ENCODE measurements at regions not wholly inside any gene's neighbourhood (a gene's known extent, or its start where the extent isn't known, plus 50 kb on each side); places are given as distances from the start of the nearest gene placed in this dataset.

DNA sequence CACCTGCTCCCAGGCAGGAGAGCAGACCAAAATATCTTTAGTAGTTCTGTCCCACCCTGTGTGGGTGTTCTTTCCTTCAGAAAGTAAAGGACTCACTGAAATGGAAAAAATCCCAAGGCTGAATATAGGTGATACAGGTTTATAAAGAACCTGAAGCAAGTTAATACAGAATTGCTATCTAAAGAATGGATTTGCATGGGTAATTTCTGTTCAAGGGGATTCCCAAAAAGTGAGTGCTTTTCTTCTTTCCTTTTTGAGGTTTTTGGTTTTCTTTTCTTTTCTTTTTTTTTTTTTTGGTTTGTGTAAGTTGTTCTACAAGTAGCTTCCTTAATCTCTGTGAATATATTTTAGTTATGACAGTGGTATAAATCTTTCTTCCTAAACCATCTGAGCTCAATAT is 560.7 kb upstream of the BOD1L1 start:
- TF ChIP-seq EZH2 (optimal IDR thresholded peaks at IDR 0.05; ENCODE audit: low read depth, low read length) = no peak
- TF ChIP-seq EZH2phosphoT487 (IDR thresholded peaks at IDR 0.05; ENCODE audit: low read length) = no peak
- TF ChIP-seq, protein P1, sequence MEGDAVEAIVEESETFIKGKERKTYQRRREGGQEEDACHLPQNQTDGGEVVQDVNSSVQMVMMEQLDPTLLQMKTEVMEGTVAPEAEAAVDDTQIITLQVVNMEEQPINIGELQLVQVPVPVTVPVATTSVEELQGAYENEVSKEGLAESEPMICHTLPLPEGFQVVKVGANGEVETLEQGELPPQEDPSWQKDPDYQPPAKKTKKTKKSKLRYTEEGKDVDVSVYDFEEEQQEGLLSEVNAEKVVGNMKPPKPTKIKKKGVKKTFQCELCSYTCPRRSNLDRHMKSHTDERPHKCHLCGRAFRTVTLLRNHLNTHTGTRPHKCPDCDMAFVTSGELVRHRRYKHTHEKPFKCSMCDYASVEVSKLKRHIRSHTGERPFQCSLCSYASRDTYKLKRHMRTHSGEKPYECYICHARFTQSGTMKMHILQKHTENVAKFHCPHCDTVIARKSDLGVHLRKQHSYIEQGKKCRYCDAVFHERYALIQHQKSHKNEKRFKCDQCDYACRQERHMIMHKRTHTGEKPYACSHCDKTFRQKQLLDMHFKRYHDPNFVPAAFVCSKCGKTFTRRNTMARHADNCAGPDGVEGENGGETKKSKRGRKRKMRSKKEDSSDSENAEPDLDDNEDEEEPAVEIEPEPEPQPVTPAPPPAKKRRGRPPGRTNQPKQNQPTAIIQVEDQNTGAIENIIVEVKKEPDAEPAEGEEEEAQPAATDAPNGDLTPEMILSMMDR (IDR thresholded peaks at IDR 0.05; ENCODE audit: low read length) = no peak

DNA sequence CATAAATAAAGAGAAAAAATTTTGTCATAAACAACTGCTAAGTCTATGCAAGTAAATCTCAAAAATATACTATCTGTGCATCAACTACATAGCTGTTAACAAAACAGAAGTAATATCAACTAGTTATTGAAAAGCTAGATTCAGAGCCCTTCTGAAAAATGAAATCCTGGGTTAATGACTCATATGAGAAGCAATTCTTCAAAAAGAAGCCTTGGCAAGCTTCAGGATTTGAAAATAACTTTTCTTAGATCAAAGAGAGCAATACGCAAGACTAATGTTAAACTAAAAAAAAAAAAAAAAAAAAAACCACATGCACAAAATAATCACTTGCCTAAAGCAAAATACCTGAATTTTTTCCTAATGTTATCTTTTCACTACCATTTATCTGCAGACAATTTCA is 566.1 kb upstream of the BOD1L1 start:
- H3K9me3 ChIP-seq (replicated peaks; ENCODE audit: insufficient read depth, low read length) = no peaks in the 10 kb centered on the region

More for the DNA sequence above, 560.7 kb upstream of the BOD1L1 start:
- Histone ChIP-seq H3K9ac (ENCODE audit: low read length) (no peak overlapping the region), H4K20me1 (ENCODE audit: insufficient read depth, low read length) (no peaks in the 10 kb centered on the region), H3K9me2 (replicated peaks; ENCODE audit: insufficient read depth, low read length) (no peaks in the 10 kb centered on the region), H3K36me3 (replicated peaks; ENCODE audit: insufficient read depth, low read length) (no peaks in the 10 kb centered on the region), H3K27me3 (replicated peaks; ENCODE audit: insufficient read depth, low read length) (no peaks in the 10 kb centered on the region), H3K79me2 (ENCODE audit: low read length) (no peaks in the 10 kb centered on the region), H2AFZ (ENCODE audit: low read length) (no peak overlapping the region), H3F3A (ENCODE audit: insufficient read depth, low read length) (no peaks in the 10 kb centered on the region), H3K4me2 (ENCODE audit: low read depth, low read length) (no peak overlapping the region; the same call in 1 of the 2 replicates), H3K27ac (ENCODE audit: low read length) (no peak overlapping the region), H3K4me3 (ENCODE audit: low read length) (no peak overlapping the region), H3K9me3 (replicated peaks; ENCODE audit: insufficient read depth, low read length) (no peaks in the 10 kb centered on the region), H3K4me1 (ENCODE audit: low read length) (peaks cover 8% of the 10 kb centered on the region)
- no peak for DNase-seq

DNA sequence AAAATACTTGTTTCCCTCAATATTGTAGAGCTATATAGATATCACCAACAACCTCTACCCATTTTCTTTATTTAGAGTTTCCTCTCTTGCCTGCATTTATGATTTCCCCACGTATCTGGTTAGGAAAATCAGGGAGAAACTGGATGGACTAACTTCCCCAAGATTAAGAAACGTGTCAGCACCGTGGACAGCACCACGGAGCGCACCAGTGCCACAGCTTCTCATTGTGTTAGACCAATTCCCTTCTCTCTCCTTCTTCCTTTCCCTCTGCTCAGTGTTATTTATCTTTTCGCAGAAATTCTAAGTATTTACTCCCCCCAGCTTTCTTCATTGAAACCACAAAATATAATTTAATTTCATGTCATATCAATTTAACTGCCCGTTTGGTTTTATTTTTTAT is 568.6 kb upstream of the BOD1L1 start:
- H3K36me3 ChIP-seq (replicated peaks; ENCODE audit: insufficient read depth, low read length) = no peaks in the 10 kb centered on the region
- no peak overlapping the region for H2AFZ ChIP-seq (ENCODE audit: low read length)
- TF ChIP-seq EZH2phosphoT487 (IDR thresholded peaks at IDR 0.05; ENCODE audit: low read length) = no peak
- no peak for TF ChIP-seq EZH2 (optimal IDR thresholded peaks at IDR 0.05; ENCODE audit: low read depth, low read length)
- TF ChIP-seq, protein P1 (IDR thresholded peaks at IDR 0.05; ENCODE audit: low read length) = no peak
- no peak overlapping the region for H3K27ac ChIP-seq (ENCODE audit: low read length)
- no peak overlapping the region for H3K4me2 ChIP-seq (ENCODE audit: low read depth, low read length)
- H3K27me3 ChIP-seq (replicated peaks; ENCODE audit: insufficient read depth, low read length) = no peaks in the 10 kb centered on the region
- H3K4me3 ChIP-seq (ENCODE audit: low read length) = no peak overlapping the region
- no peaks in the 10 kb centered on the region for H4K20me1 ChIP-seq (ENCODE audit: insufficient read depth, low read length)
- no peaks in the 10 kb centered on the region for H3K9me2 ChIP-seq (replicated peaks; ENCODE audit: insufficient read depth, low read length)
- no peaks in the 10 kb centered on the region for H3K79me2 ChIP-seq (ENCODE audit: low read length)
- no peak overlapping the region for H3K9ac ChIP-seq (ENCODE audit: low read length)
- no peaks in the 10 kb centered on the region for H3F3A ChIP-seq (ENCODE audit: insufficient read depth, low read length)
- peak; percentile 21 for DNase-seq
- H3K4me1 ChIP-seq (ENCODE audit: low read length) = no peaks in the 10 kb centered on the region
- H3K9me3 ChIP-seq (replicated peaks; ENCODE audit: insufficient read depth, low read length) = no peaks in the 10 kb centered on the region

More for the DNA sequence above, 566.1 kb upstream of the BOD1L1 start:
- H3K27ac ChIP-seq (ENCODE audit: low read length) = no peak overlapping the region
- no peaks in the 10 kb centered on the region for H4K20me1 ChIP-seq (ENCODE audit: insufficient read depth, low read length)
- no peak overlapping the region for H3K4me2 ChIP-seq (ENCODE audit: low read depth, low read length)
- H3K4me3 ChIP-seq (ENCODE audit: low read length) = no peak overlapping the region
- H3K27me3 ChIP-seq (replicated peaks; ENCODE audit: insufficient read depth, low read length) = no peaks in the 10 kb centered on the region
- TF ChIP-seq EZH2 (optimal IDR thresholded peaks at IDR 0.05; ENCODE audit: low read depth, low read length) (no peak), EZH2phosphoT487 (IDR thresholded peaks at IDR 0.05; ENCODE audit: low read length) (no peak)
- TF ChIP-seq, protein P1 (IDR thresholded peaks at IDR 0.05; ENCODE audit: low read length) = no peak
- no peak overlapping the region for H2AFZ ChIP-seq (ENCODE audit: low read length)
- H3K36me3 ChIP-seq (replicated peaks; ENCODE audit: insufficient read depth, low read length) = no peaks in the 10 kb centered on the region
- 0 out of 2 replicates have a peak, but pooled peaks cover under 1% of the 10 kb centered on the region for H3K4me1 ChIP-seq (ENCODE audit: low read length)
- DNase-seq = no peak
- no peaks in the 10 kb centered on the region for H3K9me2 ChIP-seq (replicated peaks; ENCODE audit: insufficient read depth, low read length)
- H3K9ac ChIP-seq (ENCODE audit: low read length) = no peak overlapping the region
- H3F3A ChIP-seq (ENCODE audit: insufficient read depth, low read length) = no peaks in the 10 kb centered on the region
- H3K79me2 ChIP-seq (ENCODE audit: low read length) = no peaks in the 10 kb centered on the region

Data from MM.1S (cell line).